ENCODE measurements at regions not wholly inside any gene's neighbourhood (a gene's known extent, or its start where the extent isn't known, plus 50 kb on each side); places are given as distances from the start of the nearest gene placed in this dataset.

GRCh38 chr1:229950020-229950419, 117.0 kb upstream of the GALNT2 start:
- no peaks in the 10 kb centered on the region for H3K9me3 ChIP-seq (ENCODE audit: control insufficient read depth, insufficient read depth, low read depth, low read length)
- H3K27ac ChIP-seq (ENCODE audit: extremely low read depth, low read depth, low read length): no peak overlapping the region
- H3K4me3 ChIP-seq (ENCODE audit: low read depth, low read length): no peak overlapping the region
- POLR2A ChIA-PET: no interaction called here
- H3K4me1 ChIP-seq (ENCODE audit: control insufficient read depth, insufficient read depth, low read length): no peaks in the 10 kb centered on the region
- H3K36me3 ChIP-seq (ENCODE audit: control insufficient read depth in 2 of 2, insufficient read depth in 1 of 2, low read length in 2 of 2): no peaks in the 10 kb centered on the region
- CTCF ChIA-PET: no interaction called here
- TF ChIP-seq, protein P1, sequence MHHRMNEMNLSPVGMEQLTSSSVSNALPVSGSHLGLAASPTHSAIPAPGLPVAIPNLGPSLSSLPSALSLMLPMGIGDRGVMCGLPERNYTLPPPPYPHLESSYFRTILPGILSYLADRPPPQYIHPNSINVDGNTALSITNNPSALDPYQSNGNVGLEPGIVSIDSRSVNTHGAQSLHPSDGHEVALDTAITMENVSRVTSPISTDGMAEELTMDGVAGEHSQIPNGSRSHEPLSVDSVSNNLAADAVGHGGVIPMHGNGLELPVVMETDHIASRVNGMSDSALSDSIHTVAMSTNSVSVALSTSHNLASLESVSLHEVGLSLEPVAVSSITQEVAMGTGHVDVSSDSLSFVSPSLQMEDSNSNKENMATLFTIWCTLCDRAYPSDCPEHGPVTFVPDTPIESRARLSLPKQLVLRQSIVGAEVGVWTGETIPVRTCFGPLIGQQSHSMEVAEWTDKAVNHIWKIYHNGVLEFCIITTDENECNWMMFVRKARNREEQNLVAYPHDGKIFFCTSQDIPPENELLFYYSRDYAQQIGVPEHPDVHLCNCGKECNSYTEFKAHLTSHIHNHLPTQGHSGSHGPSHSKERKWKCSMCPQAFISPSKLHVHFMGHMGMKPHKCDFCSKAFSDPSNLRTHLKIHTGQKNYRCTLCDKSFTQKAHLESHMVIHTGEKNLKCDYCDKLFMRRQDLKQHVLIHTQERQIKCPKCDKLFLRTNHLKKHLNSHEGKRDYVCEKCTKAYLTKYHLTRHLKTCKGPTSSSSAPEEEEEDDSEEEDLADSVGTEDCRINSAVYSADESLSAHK (tag by site-specific recombination; IDR thresholded peaks at IDR 0.05): no peak
- TF ChIP-seq ZNF600 (tag by site-specific recombination; IDR thresholded peaks at IDR 0.05): no peak
- TF ChIP-seq, protein P2, sequence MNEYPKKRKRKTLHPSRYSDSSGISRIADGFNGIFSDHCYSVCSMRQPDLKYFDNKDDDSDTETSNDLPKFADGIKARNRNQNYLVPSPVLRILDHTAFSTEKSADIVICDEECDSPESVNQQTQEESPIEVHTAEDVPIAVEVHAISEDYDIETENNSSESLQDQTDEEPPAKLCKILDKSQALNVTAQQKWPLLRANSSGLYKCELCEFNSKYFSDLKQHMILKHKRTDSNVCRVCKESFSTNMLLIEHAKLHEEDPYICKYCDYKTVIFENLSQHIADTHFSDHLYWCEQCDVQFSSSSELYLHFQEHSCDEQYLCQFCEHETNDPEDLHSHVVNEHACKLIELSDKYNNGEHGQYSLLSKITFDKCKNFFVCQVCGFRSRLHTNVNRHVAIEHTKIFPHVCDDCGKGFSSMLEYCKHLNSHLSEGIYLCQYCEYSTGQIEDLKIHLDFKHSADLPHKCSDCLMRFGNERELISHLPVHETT (tag by site-specific recombination; IDR thresholded peaks at IDR 0.05): no peak
- no peak for TF ChIP-seq KLF7 (tag by site-specific recombination; IDR thresholded peaks at IDR 0.05; ENCODE audit: borderline replicate concordance)
- 0 out of 2 replicates have a peak, but pooled peaks have one; percentile 14 for TF ChIP-seq ZNF843 (tag by site-specific recombination; IDR thresholded peaks at IDR 0.05)
- TF ChIP-seq BCL11B (tag by site-specific recombination; IDR thresholded peaks at IDR 0.05; ENCODE audit: low read depth): no peak
- no peak for TF ChIP-seq ZFP37 (tag by site-specific recombination; IDR thresholded peaks at IDR 0.05)
- no peak for TF ChIP-seq ZNF324 (tag by site-specific recombination; IDR thresholded peaks at IDR 0.05)
- TF ChIP-seq ZFHX2 (tag by site-specific recombination; conservative IDR thresholded peaks at IDR 0.05): no peak
- no peak for TF ChIP-seq ZNF560 (tag by site-specific recombination; IDR thresholded peaks at IDR 0.05; ENCODE audit: borderline replicate concordance)
- TF ChIP-seq SCRT1 (tag by site-specific recombination; IDR thresholded peaks at IDR 0.05; ENCODE audit: borderline replicate concordance): 0 out of 2 replicates have a peak, but pooled peaks have one; percentile 29
- no peak for TF ChIP-seq ZNF19 (tag by site-specific recombination; IDR thresholded peaks at IDR 0.05; ENCODE audit: low read depth)
- TF ChIP-seq ZNF2 (tag by site-specific recombination; IDR thresholded peaks at IDR 0.05): no peak
- no peak for TF ChIP-seq ZNF830 (tag by site-specific recombination; IDR thresholded peaks at IDR 0.05; ENCODE audit: low read depth)
- TF ChIP-seq ZNF623 (tag by site-specific recombination; IDR thresholded peaks at IDR 0.05): no peak
- TF ChIP-seq KLF10 (tag by site-specific recombination; IDR thresholded peaks at IDR 0.05): no peak
- no peak for TF ChIP-seq ZNF132 (tag by site-specific recombination; IDR thresholded peaks at IDR 0.05; ENCODE audit: borderline replicate concordance)
- TF ChIP-seq WT1 (tag by site-specific recombination; IDR thresholded peaks at IDR 0.05): no peak; the same call in none of the 2 replicates
- no peak for TF ChIP-seq ZFP3 (tag by site-specific recombination; IDR thresholded peaks at IDR 0.05; ENCODE audit: low read depth)
- TF ChIP-seq, protein P3, sequence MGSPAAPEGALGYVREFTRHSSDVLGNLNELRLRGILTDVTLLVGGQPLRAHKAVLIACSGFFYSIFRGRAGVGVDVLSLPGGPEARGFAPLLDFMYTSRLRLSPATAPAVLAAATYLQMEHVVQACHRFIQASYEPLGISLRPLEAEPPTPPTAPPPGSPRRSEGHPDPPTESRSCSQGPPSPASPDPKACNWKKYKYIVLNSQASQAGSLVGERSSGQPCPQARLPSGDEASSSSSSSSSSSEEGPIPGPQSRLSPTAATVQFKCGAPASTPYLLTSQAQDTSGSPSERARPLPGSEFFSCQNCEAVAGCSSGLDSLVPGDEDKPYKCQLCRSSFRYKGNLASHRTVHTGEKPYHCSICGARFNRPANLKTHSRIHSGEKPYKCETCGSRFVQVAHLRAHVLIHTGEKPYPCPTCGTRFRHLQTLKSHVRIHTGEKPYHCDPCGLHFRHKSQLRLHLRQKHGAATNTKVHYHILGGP (tag by site-specific recombination; IDR thresholded peaks at IDR 0.05): no peak
- TF ChIP-seq PRDM6 (tag by site-specific recombination; IDR thresholded peaks at IDR 0.05): peak; percentile 43; the same call in 1 of the 2 replicates
- TF ChIP-seq ZNF513 (tag by site-specific recombination; IDR thresholded peaks at IDR 0.05): no peak
- TF ChIP-seq PRDM2 (tag by site-specific recombination; IDR thresholded peaks at IDR 0.05; ENCODE audit: borderline replicate concordance): no peak
- no peak for TF ChIP-seq ZNF221 (tag by site-specific recombination; IDR thresholded peaks at IDR 0.05; ENCODE audit: borderline replicate concordance)
- TF ChIP-seq ZNF354C (tag by site-specific recombination; IDR thresholded peaks at IDR 0.05; ENCODE audit: borderline replicate concordance, low read depth): no peak

Measured in HEK293 (cell line).